GM20431 (cell line): ENCODE measurements at regions not wholly inside any gene's neighbourhood (a gene's known extent, or its start where the extent isn't known, plus 50 kb on each side); places are given as distances from the start of the nearest gene placed in this dataset.

Experiments used
- in situ Hi-C: fragments of 300-500 bp; cut with MseI, MboI; formaldehyde crosslinking; loops from one replicate; pipeline ENCODE4 v1.15.0; 2020; ENCODE audit warnings: low sequenced_read_pairs; ENCODE audit not compliant: unreplicated experiment

DNA sequence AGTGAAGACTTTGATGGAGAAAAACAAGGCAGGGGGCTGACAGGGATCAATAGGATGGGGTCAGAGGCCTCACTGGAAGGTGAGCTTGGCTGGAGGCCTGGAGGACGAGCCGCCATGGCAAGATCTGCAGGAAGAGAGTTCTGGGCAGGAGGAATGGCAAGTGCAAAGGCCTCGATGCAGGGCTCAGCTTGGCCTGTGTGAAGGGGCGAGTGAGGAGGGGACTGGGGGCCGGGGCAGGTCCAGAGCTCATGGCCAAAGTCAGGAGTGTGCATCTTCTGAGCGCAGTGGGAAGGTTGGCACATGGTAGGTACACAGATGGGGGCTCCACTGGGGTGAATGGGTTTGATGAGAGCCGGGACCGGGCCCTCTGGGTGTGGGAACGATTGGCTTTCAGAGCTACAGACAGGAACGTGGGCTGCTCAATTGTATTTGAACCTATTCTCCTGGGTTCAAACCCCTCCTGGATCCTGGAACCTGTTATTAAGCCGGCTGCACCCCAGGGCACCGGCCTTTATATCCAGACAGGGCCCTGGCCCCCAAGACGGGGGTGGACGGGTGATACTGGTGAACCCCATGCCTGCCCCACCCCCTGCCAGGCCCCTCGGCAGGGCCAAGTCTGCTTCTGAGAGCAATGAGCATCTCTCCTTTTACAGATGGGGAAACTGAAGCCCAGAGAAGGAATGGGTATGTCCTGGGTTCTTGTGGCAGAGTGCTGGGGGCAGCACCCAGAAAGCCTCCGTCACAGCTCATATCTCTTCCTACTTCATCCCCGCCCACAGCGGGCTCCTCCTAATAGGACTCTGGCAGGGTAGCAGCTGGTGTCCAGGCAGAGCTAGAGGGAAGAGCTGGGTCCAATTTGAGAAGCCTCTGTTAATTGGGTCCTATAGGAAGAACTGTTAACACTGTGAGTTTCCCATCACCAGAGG is 106.1 kb downstream of the CEBPB start:
- in situ Hi-C loops, result no loop called here

DNA sequence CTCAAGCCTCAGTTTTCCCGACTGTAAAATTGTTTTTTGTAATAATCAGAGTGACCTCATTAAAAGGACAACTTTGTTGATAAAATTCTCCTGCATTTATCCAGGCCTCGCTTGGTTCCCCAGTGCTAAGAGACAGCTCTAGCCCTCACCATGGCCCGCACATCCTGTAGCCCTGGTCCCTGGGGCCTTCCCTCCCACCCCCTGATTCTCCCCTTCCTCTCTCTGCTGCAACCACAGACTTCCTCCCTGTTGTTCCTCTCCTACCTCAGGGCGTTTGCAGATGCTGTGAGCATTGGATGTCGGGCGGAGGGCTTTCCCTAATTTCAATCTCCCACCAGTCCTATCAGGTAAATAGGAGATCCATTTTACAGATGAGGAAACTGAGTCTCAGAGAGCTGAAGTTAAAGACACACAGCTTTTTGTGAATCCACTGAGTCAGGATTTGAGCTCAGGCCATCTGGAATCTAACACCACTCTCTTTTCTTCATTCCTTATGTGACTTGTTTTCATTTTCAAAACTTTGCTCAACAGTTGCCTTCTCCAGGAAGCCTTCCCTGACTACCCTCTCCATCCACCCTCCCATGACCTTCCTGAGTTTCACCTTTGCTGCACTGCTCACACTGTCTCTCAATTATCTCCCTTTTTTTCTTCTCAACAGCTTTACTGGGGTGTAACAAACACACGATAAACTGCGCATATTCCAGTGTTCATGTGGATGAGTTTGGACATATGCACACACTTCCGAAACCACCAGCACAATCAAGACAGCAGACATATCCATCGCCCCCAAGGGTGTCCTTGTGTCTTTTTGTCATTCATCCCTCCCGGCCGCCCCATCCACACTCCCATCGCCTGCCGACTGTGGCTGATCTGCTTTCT is 107.1 kb downstream of the CEBPB start:
- in situ Hi-C loops, result no loop called here

DNA sequence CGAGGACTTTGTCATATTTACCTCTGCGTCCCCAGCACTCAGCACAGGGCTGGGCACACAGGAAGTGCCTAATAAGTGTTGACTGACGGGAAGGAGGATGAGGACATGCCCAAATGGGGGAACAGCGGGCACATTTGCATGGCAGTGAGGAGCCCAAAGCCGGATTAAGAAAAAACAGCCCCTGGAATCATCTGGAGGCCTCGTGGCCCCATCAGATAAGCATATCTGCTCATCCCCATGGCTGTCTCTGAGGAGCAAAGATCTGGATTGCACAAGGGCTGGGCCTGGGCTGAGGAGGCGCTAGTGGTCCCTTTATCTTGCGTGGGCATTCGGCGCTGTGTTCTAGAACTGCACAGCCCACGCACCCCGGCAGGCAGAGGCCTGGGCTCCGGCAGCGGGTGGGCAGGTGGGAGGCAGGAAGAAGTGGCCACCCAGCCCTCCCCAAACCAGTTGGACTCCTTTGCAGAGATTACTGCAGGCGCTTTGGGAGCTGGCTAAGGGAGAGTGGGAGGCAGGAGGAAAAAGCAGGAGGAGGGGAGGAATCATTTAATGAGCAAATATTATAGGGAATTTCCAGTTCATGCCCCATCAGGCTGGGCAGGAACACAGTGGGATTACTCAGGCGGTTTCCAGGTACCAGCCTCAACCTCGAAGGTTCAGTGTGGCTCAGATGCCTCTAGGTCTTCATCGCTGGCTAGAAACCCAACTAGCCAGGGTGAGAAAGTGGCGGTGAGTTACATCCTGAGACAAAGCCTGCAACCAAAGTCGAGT is 108.1 kb downstream of the CEBPB start:
- in situ Hi-C loops, result no loop called here

DNA sequence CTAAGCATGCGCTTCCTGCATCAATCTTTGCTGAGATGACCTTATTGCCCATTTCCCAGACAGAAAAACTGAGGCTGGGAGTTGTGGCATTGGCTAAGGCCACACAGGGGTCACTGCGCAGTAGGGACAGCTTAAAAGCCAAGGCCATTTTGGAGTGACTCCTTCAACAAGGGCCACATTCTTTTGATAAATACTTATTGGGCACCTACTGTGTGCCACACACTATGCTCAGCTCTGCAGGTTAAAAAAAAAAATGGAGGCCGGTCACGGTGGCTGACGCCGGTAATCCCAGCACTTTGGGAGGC is 108.6 kb downstream of the CEBPB start:
- in situ Hi-C loops, result no loop called here

GRCh38 chr20:50301165-50301564 is 110.5 kb downstream of the CEBPB start:
- in situ Hi-C loops, result no loop called here

- in situ Hi-C loops, result no loop called here
Measured at GRCh38 chr20:50301712-50302111, 111.1 kb downstream of the CEBPB start.

GRCh38 chr20:50302341-50303057 is 111.9 kb downstream of the CEBPB start:
- in situ Hi-C loops, result no loop called here

GRCh38 chr20:50303573-50304500 is 113.2 kb downstream of the CEBPB start:
- in situ Hi-C loops, result no loop called here

DNA sequence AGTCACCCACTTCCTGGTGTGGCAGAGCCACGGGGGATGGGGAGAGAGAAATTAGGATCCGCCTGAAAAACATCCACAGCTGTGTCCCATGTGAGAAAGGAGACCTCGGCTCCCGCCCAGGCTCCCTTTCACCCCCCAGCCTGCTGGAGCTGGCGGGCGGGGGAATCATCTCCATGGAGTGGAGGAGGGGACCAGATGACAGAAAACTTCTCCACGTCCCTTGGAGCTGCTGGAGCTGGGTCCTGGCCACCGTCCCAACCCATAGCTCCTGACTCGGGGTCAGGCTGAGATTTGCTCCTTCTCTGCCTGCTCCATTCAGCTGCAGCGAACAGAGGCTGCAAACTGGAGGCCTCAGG is 113.8 kb downstream of the CEBPB start:
- in situ Hi-C loops, result no loop called here

DNA sequence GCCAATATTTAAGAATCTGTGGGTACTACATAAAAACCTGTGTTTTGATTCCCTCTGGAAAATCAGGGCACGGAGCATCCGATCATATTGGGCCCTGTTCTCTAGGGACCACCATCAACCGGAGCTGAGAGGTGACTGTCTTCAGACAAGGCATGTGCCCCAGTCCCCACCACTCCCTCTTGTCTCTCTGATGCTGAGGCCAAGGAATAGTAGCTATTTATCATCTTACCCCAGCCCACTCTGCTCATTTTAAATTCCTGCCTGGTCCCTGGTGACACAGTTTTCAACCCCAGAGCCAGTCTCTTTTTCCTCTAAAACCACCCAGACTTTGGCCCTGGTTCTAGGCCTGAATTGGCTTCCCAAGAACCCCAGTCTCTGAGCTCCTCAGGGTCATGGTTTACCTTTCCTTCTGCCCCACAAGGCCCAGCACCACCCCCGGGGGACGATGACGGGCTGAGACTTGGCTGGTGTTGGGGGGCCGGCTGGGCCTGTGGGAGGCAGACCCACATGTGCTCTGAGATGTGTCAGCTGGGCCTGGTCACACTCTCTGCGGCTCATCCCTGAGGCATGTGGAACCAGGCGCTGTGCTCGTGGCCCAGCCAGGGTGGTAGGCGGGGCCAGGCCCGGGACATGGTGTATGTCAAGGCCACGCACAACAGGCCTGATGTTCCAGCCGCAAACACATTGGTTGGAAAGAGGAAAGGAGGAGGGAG is 114.4 kb downstream of the CEBPB start:
- in situ Hi-C loops, result no loop called here

- in situ Hi-C loops, result no loop called here
Measured at GRCh38 chr20:50305636-50306477, 115.2 kb downstream of the CEBPB start.

- in situ Hi-C loops, result no loop called here
Measured at GRCh38 chr20:50306478-50307423, 116.1 kb downstream of the CEBPB start.

DNA sequence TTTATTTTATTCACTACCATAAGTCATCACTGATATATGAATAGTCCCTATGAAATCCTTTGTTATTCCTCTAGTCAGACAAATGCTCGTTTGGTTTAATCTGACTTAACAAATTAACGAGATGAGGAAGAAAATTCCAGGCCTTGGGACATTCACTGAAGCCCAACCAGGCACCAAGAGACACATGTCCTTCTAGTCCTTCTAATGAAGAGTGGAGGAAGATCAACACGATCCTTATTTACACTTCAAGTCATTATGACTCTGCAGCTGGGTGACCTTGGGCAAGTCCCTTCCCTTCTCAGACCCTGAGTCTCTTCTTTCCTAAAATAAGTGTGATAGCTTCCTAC is 117.5 kb downstream of the CEBPB start:
- in situ Hi-C loops, result no loop called here

DNA sequence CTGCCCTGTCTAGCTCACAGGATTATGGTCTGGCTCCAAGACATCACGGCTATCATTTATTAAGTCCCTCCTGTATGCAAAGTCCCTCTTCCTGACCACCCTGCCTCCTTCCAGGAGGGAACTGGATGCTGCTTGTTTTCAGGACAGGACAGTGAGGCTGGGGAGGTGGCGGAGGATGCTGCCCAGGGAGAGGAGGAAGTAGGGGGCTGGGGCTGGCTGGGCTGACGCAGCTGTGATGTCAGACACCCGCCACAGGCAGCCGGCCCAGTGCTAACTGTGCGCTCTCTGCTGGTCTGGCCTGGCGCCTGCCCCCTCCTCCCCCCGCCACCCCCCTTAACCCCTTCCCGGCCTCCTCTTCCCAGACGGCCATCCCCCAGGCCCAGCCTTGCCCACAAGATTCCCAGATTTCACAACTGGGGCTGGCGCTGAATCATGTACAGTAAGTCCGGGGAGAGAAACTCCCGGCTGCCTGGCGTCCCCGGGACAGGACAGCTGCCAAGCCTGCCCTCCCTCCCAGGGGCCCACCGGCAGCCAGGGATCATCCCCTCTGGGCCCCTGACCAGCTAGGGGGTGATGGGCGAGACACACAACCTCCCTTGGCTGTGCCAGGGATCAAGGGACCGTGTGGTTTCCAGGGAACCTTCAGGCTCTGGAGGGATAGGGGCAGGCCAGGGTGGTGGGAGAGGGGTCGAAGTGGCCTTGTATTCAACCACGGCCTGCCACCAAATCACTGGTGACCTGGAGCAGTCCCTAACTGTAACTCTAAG is 118.1 kb downstream of the CEBPB start:
- in situ Hi-C loops, result no loop called here

GRCh38 chr20:50309280-50309763 is 118.7 kb downstream of the CEBPB start:
- in situ Hi-C loops, result no loop called here
